CD4-positive, alpha-beta T cell treated with Interleukin-1 beta for 1 hour (primary cell): ENCODE measurements at regions not wholly inside any gene's neighbourhood (a gene's known extent, or its start where the extent isn't known, plus 50 kb on each side); places are given as distances from the start of the nearest gene placed in this dataset.

Experiments used
- DNase-seq, 2 donors: peaks; one replicate each; pipeline ENCODE4 v3.0.0-alpha.2; 2020 to 2022

DNA sequence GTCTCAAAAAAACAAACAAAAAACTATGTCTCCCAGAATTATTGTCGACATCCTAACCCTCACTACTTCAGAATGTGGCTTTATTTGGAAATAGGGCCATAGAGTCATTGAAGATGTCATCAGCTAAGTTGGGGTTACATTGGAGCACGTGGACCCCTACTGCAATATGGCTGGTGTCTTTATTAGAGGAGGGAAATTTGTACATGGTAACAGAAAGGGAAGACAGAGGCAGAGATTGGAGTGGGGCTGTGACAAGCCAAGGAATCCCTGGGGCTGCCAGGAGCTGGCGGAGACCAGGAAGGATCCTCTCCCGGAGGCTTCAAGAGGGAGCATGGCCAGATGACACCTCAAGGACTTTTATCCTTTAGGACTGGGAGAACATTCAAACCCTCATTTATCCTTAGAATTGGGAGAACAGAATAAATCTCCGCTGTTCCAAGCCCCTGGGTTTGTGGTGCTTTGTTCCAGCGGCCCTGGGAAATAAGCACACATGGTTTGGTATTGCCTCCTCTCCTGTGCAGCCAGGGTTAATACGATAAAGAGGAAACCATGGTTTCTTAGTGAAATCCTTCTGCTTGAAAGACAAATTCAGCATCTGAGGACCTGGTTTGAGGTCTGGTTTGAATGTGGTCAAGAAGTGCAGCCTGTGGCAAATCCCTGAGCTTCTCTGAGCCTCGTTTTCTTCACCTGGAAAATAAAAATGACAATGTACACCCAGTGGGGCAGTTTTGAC lies 184.7 kb downstream of the MYCN start:
- DNase-seq = no peak

DNA sequence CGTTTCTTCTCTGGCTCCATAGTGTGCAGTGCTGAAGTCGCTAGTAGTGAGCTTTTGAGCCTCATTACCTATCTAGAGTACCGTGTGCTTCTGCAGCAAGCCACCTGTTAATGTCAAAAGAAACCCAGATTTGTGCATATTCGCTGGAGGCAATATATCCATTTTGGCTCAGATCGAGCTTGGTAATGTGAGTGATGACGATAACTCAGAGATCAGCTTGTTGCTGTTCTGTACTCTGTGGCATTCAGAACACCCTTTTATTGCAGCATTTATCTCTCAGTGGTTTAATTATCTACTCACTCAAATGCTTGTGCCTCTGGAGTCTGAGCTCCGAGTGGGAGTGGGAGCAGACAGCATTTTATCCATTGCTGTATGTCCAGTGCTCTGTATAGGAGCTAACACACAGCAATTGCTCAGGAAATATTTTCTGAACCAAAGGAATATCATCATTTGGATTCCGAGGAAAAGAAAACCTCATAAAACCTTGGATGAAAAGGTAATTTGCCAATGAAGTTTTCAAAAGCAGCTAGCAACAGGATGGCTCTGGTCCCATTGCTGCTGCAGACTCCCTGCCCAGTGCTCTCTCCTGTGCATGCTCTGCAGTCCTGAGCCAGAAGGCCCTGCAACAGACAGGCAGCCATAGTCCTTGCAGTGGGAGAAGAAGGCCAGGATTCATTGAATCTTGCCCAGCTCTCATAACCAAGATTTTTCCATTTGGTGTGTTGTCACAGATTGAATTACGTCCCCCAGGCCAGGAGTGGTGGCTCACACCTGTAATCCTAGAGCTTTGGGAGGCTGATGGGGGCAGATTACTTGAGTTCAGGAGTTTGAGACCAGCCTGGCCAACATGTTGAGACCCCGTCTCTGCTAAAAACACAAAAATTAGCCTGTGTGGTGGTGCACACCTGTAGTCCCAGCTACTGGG lies 183.8 kb downstream of the MYCN start:
- DNase-seq = no peak

DNA sequence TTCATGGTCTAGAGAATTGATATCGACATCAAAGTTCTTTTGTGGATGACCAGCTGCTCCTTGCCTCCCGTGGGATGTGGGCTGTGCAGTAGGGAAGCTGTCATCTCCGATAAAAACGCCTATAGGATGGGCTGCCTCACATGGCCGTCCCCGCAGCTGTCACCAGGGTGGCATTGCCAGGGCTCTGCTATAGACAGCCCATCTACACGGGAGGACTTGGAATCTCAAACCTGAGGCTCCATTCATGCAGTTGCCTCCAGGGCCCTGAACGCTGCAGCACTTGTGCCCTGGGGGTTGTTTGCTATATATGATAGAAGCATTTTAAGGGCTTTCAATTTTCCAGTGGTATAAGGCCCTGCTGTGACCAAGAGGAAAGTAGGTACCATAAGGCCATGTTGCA lies 183.1 kb downstream of the MYCN start:
- no peak for DNase-seq

DNA sequence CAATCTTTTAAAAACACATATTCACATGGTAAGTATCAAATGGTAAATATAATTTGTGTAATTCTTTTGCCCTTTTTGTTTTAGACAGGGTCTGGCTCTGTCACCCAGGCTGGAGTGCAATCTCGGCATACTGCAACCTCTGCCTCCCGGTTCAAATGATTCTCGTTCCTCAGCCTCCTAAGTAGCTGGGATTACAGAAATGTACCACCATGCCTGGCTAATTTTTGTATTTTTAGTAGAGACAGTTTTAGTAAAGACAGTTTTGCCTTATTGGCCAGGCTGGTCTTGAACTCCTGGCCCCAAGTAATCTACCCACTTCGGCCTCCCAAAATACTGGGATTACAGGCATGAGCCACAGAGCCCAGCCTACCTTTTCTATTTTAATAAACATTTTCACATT lies 182.2 kb downstream of the MYCN start:
- no peak for DNase-seq

DNA sequence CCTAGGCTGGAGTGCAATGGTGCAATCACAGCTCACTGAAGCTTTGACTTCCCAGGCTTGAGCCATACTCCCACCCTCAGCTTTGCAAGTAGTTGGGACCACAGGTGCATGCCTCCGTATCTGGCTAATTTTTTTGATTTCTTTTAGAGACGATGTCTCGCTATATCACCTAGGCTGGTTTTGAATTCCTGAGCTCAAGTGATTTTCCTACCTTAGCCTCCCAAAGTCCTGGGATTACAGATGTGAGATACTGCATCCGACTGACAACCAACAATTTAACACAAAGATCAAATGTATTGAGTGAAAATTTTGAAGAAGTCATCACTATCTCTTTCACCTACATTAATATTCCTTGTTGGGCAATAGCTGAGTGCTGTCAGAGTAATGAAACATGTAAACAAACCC lies 181.6 kb downstream of the MYCN start:
- no peak for DNase-seq

DNA sequence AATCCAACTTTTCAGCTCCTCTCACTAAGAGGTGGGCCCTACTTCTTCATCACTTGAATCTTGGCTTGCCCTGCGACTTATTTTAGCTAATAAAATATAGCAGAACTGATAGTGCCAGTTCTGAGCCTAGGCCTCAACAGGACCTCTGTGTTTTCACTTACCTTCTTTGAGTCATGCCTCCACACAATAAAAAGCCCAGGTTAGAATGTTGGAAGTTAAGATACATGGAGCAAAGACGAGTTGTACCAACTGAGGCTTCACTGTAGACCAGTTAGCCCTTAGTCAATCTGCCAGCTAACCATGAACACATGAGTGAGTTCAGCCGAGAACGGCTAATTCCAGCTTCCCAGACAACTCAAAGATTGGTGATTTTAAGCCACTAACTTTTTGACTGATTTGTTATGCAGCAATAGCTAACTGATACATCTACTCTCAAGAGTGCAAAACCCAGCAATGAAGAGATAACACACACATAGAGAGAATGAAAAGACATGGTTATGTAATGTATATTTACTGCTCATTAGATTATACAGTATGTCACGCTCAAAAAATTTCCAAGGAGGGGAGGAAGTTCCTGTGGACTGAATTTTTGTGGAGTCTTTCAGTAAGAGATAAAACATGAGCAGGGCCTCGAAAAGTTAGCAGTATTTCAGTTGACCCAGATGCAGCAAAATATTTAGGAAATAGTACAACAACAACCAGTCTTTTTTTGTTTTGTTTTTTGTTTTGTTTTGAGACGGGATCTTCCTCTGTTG lies 181.1 kb downstream of the MYCN start:
- DNase-seq = no peak

DNA sequence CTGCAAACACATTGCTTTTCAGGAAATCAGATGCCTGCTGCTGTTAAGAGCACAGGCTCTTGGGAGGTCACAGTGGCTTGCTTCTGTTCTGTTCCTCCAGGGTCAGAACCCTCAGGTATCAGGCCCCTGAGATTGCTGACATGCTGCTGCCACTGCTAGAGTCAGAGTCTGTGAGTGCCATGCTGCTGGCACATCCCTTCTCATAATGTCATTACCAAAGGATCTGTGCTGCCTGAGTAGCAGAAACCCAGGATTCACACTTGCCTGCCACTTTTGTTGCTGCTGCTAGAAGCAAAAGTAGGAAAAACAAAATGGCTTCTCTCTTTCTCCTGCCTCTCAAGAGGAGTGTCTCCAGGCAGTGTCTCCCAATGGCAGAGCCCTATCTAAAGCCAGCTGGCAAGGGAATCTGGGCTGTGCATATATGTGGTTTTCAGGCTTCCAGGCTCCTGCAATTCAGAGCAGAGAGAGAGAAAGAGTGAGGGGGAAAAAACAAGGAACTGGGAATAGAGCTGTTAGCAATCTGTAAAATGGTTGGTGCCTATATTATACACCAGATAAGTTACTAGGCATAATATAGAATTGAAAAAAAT lies 180.3 kb downstream of the MYCN start:
- no peak for DNase-seq

DNA sequence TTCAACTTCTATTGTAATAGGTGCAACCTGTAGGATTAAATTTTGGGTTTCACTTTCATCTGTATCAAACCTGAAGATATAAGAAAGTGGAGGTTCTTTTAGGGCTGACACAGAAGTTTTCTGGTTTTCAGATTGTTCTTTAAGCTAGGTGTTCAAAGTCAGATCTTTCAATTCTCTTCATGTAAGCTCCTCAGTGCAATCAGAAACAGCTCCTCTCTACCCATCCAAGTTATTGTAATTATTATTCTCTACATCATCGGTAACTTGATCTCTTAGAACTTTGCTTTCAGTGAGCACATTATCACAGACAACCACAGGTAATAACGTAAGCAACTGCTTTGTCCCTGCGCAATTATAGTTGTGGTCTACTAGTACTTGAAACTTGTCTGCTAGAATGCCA lies 179.4 kb downstream of the MYCN start:
- DNase-seq = no peak

DNA sequence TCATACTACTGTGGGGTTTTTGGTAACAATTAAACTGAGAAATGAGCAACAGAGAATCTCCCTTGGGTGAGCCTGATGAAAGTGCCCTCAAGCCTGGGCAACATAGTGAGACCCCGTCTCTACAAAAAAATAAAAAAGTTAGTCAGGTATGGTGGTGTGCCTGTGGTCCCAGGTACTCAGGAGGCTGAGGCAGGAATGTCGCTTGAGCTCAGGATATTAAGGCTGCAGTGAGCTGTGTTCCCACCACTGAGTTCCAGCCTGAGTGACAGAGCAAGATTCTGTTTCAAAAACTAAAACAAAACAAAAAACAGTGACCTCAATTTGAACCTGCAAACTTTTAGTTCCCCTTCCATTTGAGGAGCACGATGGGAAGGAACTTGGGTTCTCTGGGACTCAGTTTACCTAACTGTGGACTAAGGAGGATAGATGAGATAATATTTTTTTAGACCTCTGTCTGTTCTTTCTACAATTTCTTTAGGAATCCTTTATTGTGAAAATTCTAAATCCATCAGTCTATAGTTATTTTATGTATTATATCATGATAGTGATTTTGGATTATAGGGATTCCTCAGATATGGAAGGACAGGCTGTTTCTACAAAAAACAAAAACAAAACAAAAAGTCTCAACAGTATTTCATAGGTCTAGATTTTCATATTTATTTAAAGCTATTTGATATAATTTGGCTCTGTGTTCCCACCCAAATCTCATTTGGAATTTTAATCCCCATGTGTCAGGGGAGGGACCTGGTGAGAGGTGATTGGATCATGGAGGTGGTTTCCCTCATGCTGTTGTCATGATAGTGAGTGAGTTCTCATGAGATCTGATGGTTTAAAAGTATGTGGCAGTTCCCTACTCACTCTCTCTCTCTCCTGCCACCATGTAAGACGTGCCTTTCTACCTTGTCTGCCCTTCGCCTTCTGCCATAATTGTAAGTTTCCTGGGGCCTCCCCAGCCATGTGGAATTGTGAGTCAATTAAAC lies 178.6 kb downstream of the MYCN start:
- DNase-seq = no peak

DNA sequence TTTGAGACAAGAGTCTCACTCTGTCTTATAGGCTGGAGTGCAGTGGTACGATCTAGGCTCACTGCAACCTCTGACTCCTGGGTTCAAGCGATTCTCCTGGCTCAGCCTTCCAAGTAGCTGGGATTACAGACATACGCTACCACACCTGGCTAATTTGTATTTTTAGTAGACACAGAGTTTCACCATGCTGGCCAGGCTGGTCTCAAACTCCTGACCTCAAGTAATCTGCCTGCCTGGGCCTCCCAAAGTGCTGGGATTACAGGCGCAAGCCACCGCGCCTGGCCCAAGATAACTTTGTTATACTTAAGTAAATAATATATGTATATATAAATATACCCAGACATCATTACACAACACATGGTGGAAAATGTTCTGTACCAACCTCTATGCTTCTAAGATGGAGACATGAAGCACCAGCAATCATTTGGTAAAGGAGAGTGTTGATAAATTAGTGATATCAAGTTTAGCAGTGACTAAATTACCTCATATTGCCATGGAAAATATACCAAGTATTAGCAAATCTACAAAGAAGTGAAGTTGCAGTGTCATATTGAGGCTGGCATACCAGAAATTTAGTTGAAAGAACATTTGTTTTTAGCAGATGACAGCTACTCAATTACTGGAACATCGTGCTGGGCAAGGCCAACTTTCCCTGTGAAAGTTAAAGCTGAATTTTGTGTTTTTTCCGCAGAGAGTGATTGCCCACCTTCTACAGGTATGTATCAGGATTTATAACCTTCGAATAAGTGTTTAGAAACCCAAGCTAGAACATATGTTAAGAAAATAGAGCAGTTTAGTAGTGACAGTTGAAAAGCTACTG lies 177.7 kb downstream of the MYCN start:
- no peak for DNase-seq

DNA sequence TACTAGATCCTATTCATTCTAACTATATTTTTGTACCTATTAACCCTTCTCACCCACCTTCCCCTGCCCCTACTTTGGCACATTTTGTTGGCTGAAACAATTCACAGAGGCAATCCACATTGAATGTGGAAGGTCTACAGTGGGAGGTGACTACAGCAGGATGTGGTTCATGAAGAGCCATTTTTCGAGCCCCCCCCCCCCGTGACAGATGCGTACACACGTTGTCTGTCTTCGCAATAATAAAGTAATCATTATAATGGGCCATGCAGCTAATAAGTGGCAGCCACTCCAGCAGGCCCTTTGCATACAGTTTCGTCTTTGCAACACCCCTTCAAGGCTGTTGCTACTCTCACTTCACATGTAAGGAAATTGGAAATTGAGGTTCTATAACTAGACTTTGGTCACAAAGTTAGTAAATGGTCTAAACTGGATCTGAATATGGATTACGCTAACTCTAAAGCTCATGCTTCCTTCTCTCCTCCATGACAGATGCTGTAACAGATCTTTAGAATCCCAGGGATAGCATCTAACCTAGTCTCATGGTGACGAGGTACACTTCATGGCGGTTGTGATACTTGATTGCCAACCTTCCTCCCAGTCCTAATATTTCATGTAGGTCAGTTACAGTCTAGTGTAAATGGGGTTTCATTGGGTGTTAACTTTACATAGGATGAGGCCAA lies 176.8 kb downstream of the MYCN start:
- DNase-seq = no peak

DNA sequence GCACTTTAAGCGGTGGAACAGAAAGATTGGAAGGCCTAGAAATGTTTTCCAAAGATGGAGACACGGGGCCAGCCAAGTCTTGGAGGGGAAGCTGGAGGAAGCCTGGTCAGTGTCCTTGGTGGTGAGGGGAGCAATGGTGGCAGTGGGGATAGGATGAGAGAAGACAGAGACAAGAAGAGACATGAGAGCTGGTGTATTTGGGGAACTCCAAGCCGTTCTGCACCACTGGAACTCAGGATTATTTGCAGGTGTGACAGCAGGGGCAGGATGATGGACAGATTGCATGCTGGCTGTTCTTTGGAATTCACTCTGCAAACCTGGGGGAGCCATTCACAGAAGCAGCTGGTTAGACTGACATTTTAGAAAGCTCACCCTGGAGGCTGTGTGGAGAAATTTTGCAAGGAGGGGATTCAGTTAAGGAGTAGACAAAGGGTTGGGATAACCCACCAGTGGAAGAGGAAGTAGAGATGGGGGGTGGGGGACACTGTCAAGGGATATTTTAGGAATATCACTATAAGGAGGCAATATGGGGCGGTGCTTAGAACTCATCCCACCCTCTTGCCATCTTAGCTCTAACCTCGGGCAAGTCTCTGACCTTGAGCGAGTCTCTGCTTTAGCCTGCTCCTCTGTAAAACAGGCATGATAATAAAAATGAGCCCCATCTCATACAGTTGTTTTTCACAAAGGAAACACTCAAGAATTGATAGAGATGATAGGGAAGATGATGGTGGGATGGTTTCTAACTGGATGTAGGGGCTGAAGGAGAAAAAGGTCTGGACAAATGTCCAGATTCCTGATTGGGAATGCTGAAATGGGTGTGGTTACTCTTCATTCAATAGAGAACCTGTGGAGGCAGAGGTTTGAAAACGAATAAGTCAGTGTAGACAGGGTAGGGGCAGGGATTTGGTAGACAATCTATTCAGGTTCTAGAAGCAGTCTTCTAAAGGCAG lies 175.8 kb downstream of the MYCN start:
- no peak for DNase-seq

DNA sequence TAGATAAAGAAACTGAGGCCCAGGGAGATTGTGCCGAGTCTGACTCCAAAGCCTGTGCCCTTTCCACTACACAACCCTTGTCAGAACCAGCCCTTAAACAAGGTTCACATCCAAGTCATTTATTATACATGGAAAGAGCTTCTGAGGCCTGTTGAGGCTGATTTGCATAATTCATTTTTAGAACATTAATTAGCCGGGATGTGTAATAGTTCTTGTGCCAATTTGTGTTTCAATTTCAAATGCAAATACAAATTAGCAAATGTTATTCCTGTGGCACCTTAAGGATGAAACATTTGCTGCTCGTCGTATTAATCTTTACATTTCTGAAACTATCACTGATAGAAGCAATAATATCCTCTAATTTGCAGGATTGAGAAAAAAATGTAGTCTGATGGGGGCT lies 174.9 kb downstream of the MYCN start:
- no peak for DNase-seq

DNA sequence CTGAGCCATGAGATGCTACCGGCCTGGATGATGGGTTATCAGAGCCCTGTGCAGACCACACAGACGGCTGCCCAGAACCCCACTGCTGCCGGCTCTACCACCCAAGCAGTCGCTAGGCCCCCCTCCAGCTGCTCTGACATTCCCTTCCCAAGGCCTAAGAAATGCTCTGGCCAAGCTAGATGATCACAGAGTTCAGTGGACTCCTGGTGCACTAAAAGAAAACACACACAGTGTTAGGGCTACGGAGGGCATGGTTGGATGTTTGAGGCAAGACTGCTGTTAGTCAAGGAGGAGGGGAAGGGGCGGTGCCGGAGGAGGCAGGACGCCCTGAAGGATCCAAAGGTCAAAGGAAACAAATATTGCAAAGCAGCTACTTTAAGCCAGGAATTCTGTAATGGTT lies 174.5 kb downstream of the MYCN start:
- no peak for DNase-seq

DNA sequence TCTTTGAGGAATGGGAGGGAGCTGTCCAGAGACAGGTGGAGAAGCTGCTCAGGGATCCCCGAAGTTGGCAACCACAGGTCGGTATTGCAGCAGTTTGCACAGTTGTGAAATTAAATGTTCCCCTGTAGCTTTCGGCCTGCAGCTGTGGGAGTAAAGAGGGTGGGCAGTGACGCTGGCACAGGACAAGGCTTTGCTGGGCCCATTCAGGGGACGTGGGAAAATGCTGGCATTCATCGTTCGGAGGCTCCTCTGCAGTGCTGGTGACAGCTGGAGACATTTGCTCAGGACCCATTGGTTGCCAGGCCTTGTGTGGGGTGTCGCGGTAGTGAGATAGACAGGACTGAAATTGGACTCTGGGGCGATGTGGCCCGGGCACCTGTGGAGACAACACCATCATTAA lies 173.7 kb downstream of the MYCN start:
- DNase-seq = no peak

DNA sequence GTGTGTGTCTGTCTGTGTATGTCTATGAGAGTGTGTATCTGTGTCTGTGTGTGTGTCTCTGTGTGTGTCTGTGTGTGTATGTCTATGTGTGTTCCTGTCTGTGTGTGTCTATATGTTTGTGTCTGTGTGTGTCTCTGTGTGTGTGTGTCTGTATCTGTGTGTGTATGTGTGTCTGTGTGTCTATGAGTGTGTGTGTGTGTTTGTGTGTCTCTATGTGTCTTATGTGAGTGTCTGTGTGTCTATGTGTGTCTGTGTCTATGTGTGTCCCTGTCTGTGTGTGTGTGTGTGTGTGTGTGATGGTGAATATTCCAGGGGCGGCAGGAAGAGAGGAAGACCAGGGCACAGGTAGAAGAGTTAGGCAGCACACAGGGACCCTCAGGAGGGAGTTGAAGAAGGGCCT lies 173.2 kb downstream of the MYCN start:
- no peak for DNase-seq

DNA sequence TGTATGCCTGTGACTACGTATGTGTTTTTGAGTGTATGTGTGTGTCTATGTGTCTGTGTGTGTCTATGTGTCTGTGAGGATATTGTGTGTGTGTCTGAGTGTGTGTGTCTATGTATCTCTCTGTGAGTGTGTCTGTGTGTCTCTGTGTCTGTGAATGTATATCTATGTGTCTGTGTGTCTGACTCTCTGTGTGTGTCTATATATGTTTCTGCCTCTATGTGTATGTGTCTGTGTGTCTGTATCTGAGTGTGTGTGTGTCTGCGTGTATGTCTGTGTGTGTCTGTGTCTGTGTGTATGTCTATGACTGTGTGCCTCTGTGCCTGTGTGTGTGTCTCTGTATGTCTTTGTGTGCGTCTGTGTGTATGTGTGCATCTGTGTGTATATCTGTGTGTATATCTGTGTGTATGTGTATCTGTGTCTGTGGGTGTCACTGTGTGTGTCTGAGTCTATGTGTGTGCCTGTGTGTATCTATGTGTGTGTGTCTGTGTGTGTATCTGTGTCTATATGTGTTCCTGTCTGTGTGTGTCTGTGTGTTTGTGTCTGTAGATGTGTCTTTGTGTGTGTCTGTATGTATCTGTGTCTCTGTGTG lies 172.7 kb downstream of the MYCN start:
- DNase-seq = no peak

DNA sequence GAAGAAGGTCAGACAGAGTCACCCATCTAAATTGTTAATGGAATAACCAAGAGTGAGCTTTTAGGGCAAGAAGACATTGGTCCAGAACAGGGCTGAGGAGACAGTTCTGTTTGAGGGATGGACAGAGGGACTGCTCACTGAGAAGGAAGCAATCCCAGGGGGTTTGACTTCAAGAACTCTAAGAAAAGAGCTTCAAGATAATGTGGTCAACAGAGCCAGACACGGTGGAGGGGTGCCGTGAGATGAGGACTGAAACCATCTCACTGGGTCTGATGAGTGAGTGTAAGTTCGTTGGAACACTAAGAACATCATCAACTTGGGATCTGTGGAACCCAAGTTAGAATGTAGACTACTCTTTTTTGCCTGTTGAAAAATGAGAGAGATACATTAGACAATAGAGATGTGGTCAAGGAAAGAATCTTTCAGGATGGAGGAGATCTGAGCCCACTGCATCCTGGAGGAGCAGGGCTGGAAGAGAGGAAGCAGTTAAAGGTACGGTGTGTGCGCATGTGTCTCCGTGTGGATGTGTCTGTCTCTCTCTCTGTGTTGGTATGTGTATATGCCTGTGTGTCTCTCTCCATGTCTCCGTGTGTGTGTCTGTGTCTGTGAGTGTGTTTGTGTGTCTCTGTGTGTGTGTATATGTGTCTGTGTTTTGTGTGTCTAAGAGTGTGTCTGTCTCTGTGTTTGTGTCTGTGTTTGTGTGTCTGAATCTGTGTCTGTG lies 172.1 kb downstream of the MYCN start:
- no peak for DNase-seq
